GM19193 (cell line): ENCODE measurements at regions not wholly inside any gene's neighbourhood (a gene's known extent, or its start where the extent isn't known, plus 50 kb on each side); places are given as distances from the start of the nearest gene placed in this dataset.

Experiments used
- POLR2A ChIP-seq: IDR thresholded peaks from 4 replicates; pipeline ENCODE4 v1.6.1; 2011; ENCODE audit not compliant: insufficient read depth, insufficient read length; ENCODE audit errors: extremely low read depth

DNA sequence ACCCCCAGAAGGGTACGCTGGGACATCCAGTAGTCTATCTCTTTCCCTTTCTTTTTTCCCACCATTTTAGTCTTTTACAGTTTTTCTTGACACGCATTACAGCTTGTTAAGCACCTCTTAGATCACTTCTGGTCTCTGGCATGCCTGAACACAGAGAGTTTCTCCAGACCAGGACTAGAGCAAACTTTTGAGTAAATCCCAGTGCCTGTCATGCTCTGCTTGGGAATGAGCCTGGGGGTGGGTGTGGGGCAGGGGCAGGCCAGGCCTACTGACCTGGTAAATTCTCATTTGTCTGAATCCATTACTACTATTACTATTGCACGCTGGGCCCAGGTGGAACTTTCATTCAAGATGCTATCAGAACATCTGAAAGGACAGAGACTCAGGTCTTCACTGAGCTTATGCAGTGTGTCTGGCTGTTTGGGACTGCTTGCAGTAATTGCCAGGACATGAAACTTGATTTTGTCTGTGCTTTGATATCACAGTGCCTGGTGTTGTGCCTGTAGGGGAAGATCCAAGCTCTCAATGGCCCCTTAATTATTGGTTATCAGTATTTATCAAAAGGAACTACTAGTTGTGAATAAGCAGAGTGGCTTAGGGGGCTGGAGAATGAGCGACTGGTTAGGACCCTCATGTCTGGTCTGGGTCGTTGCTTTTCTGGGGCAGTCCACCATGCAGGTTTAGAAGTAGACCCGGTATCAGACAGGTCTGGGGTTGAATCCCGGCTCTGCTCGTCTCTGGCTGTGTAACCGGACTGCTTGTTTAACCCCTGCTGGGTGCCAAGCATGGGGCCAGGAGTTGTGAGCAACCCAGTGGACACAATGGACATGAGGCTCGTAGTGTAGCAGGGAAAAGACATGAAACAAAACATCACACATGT lies 196.1 kb upstream of the TLE3 start:
- TF ChIP-seq POLR2A, result no peak

DNA sequence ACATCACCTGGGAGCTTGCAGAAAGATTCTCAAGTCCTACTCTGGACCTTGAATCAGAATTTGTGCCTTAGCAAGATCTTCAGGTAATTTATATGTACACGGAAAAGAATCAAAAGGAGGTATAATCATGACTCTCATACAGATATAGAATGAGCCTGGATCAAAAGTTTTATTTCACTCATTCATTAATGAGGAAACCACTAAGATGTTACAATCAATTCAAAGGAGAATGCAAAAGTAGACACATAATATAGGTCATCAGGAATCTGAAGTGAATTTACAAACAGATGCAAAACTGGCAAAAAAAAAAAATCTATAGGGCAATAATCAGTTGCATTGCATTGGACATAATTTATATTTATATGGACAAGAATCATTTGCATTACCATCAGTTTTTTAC lies 195.4 kb upstream of the TLE3 start:
- no peak for TF ChIP-seq POLR2A

DNA sequence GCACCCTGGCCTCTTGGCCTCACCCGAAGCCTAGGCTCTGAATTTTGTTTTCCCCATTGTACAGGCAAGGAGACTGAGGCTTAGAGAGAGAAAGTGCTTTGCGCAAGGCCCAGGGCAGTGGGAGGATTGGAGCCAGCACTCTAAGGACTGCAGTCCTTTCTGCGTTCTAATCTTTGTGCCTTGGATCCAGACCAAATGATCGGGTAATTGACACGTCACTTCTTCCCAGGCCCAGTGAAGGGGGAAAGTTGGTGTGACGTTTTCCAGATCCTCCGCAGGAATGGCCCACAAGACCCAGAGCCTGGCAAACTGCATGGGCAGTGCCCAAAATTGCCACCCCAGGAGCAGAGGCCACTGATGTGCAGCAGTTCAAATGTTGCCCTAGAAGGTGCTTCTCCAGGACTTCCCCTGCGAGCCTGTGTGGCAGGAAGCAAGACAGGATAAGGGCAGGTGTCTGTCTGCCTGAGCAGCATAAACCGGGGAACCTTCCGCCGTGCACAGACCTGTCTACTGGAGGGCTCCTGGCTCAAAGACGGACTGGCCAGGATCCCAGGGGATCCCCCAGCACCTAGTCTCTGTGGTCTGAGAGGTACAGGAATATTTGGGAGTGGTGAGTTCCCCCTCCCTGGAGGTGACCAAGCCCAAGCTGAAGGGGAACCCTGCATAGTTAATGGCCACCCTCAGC lies 194.5 kb upstream of the TLE3 start:
- no peak for TF ChIP-seq POLR2A

DNA sequence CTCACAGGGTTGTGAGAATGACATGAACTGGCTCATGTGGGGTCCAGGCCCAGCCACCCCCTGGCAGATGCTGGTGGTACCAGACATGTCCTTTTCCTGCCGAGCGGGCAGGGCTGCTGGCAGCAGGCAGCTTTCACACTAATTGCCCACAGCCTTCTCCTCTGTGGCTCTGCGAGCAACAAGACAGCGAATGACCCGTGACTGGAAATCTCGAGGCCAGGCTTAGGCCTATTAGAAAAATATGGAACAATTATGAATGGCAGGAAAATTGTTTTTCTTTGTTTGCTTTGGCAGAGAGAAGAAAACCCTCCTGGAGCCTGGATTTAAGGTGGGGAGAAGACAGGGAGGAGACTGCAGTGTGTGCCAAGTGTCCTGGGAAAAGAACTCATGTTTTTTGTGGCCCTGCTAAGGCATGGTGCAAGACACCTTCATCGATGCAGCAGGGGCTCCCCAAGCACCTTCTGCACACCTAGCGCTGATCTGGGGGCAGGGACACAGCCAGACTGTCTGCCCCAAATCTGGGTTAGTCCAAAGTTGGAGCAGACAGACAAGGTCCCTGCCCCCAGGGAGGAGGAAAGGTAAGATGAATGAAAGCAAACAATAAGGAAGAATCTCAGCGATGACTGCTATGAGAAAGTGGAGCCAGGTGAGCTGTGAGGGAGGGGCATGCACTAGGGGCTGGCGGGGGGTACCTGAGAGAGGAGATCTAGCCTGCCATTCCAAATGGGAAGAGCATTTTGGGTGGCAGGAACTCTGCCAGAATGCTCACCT lies 193.8 kb upstream of the TLE3 start:
- no peak for TF ChIP-seq POLR2A

DNA sequence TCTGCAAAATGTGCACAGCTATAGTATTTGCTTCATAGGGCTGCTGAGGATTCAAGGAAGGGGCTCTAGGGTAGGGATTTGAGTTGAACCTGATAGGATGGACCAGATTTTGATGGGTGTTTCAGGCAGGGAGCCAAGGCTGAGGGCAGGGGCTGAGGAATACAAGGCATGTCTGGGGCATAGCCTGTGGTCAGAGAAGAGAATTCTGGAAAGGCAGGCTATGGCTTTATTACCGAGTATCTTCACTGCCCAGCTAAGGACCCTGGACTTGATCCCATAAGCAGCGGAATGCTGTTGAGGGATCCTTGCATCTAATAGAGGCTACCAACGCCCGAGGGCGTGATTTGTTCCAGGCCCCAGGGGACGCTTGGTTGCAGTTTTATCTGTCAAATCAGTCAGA lies 193.0 kb upstream of the TLE3 start:
- TF ChIP-seq POLR2A, result no peak

DNA sequence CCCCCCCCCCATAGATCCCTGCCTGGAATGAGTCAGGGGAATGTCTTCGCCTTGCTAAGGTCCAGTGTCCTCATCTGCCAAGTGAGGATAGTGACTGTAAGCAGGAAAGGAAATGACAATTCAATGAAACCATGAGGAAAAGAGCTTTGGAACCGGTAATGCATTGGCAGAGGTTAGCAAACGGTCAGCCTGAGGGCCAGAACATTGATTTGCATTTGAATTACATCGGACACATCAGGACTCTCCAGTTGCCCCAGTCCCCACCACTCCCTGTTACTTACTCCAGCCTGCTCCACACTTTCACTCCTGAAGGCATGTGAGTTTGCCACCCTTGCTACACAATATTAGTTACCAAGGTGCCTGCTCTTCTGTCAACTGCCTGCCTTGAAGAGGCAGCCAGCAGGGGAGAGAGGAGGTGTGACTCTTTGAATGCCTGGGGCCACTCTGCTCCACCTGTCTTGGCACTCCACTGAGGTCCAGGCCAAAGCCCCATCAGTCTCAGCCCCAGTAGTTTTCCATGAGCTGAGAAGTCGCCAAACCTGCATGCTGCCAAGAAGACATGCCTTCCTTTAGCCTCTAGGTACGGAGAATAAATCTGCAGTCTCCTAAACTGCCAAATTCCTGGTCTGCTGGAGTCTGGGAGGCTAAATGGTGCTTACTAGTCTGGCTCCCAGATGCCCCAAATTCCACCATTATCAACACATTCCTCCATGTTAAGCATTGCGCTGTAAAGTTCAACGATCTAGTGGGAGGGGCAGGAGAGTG lies 191.7 kb upstream of the TLE3 start:
- TF ChIP-seq POLR2A, result no peak

DNA sequence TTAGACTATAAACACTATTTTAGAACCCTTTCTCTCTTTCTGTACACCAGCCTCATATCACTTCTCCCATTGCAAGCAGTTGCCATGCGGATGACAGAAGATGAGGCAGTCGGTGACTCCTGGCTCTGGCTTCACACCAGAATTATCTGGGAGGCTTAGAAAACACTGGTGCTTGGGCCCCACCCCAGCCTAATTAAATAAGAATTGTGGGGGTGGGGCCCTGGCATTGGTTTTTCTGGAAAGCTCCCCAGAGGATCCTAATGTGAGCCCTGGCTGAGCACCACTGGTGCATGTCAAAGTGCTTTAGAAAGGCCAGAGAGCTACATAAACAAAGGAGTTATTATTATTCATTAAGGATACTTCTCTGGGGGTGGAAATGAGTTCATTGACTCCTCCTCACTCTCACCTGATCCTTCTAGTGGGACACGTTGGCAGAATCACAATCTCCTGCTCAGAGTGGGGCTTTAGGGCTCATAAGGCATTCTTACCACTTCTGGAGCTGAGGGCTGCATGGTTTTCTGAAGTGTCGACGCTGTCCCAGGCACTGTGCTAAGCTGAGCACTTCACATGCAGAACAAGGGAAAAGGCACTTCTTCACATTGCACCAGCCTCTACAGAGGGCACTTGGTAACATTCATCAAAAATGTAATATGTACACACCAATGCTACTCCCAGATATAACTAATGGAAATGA lies 188.5 kb upstream of the TLE3 start:
- no peak for TF ChIP-seq POLR2A

DNA sequence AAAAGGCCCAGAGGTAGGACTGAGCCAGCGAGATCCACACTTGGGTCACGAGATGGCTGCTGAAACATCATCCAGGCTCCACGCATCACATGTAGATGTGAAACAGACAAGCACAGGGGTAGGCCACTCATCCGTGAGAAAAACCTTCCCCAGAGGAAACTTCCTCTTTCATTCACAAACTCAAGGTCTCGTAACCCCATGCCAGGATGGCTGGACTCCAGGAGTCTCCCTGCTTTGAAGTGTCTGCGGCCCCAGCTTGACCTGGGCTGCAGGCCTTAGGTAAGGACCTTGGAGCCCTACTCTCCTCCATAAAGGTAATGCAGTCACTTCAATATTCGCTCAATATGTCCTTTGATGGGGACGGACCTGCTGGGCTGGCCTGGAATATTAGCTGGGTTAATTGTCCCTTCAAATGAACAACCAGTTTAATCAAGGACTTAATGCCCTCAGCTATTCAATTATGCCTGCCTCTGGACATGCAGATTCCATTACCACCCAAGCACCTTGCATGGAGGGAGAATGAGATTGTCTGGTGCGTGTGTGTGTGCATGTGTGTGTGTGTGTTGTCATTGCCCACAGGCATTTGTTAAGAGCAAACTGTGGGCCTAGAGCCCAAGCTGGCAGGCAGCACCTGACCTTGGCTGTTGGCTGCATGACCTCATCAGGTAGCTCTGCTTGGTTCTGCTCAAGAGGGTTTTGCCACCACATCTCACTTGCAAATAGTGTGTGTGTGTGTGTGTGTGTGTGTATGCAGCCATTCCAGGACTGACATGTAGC lies 186.9 kb upstream of the TLE3 start:
- TF ChIP-seq POLR2A, result no peak

DNA sequence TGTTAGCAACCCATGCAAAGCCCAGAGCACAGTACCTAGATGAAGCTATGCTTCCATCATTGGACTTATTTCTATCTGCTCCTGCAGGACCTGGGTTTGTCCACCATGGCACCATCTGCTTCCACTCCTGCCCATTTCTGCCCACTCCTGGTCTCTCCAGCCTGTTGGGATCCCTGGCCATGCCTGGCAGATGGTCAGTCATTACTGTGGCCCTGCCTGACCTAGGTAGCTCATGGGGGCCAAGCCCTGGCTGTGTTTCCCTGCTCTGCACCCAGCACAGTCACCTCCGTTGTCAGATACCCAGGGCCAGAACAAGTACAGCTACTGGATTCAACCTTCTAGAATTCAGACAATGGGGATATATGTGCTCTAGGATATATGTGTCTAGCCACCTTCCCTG lies 185.8 kb upstream of the TLE3 start:
- no peak for TF ChIP-seq POLR2A

DNA sequence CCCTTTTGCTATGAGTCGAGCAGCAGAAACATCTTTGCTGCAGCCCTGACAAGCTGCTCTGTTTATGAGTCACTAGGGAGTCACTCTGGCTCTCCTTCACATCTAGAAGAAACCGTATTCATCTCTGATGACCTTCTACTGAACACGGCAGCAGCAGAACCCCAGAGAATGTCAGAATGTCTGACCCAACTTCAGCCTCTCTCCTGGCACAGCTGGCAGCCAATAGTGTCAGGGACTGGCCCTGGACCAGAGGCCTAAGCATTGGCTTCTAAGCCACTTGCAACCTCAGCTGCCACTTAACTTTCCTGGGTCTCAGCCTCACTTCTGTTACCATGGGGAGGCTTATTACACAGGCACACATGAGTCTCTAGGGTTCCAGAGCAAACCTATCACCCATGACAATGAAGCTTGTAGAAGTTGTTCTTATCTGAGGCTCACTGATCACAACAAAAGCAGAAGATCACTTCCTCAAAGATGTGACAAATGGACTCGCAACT lies 184.1 kb upstream of the TLE3 start:
- TF ChIP-seq POLR2A, result no peak

DNA sequence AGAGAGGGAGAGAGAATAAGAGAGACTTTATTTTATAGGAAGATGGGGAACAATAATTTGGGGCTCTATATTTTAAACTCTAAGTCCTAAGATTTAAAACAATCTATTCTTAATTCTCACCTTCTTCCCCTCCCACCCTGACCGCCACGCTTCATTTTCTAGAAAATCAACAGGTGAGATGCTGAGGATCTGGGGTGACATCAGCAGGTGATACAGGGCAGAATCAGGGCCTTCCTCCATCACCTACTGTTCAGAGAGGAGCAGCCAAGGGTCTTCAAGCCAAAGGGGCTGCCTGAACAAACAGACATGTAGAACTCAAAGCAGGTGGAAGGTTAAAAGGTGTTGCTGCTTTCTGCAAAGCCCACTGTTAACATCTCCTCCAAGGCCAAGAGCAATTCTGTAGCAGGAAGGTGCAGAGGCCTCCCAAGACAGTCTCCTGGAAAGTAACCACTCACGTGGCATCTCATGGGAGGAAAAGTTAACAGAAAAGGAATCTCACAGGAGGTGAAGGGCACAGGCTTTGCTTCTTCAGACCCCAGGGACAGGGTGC lies 183.6 kb upstream of the TLE3 start:
- no peak for TF ChIP-seq POLR2A

DNA sequence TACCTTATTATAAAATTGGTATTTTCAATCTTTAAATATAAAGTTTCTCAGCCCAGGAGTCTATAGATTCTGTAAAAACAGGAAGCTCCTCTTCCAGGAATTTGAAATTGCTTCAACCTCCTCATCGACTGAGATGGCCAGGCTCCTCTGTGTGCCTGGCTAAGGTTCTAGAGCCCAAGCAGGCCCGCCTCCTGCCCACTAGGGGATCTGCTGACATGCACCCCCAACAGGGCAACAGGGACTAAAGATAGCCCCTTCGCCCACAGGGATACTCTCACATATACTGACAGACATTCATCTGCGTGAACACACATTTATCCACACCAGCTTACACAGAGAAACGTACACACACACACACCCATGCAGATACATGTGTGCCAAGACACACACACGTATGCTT lies 183.1 kb upstream of the TLE3 start:
- TF ChIP-seq POLR2A, result no peak

DNA sequence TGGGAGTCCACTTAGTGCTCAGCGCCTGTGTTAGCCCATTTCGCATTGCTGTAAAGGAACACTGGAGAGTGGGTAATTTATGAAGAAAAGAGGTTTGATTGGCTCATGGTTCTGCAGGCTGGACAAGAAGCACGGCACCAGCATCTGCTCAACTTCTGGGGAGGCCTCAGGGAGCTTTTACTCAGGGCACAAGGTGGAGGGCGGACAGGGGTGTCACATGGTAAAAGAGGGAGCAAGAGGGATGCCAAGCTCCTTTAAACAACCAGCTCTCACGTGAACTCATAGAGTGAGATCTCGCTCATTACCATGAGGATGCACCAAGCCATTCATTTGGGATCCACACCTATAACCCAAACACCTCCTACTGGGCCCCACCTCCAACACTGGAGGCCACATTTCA lies 181.4 kb upstream of the TLE3 start:
- TF ChIP-seq POLR2A, result no peak

DNA sequence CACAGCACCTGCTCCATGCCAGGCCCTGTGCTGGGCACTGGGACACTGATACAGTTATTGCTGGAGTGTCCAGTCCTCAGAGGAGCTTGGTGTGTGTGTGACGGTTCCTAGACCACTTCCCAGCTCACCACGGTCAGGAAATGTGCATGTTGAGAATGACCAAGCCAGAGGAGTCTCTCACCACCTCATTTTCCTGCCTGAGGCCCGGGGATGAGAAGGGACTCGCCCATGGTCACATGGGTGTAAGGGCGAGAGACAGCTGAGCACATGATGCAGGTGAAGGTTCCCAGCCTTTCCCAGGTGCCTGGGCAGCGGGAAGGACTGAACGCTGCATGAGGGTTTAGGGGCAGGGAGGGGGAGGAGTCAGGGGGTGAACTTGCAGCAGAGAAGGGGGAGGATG lies 180.9 kb upstream of the TLE3 start:
- no peak for TF ChIP-seq POLR2A

DNA sequence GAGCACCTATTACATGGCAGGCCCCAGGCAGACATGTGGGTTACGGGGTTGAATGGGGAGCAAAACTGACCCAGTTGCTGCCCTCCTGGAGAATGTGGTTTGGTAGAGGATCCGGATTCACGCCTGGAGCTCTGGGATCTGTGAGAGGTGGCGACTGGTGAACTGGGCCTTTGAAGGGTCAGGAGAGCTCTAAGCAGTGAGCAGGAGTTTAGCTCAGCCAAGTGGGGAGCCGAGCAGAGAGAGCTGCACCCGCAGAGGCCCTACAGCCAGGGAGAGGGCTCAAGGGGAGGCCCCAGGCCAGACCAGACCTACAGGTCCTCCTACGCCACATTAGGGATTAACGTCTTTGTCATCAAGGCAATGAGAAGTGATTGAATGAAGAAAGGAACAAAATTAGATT lies 179.8 kb upstream of the TLE3 start:
- no peak for TF ChIP-seq POLR2A
